ENCODE measurements at regions not wholly inside any gene's neighbourhood (a gene's known extent, or its start where the extent isn't known, plus 50 kb on each side); places are given as distances from the start of the nearest gene placed in this dataset.

DNA sequence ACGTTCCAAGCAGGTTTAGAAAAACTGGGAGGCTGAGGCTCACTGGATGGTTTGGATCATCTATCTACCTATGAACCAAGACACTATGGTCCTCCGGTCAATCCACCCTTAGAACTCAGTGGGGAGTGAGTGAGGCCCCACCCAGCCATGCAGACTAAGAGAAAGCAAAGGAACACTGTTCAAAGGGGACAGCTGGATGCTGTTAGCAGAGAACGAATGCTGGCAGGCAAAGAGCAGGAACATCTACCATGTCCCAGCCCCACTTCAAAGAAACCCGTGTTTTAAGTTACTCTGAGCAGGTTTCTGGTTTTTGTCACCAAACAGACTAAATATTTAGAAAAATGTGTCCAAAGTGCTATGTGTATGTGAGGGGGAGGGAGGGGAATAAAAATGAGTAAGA lies 183.4 kb upstream of the XYLT1 start:
- no peak for DNase-seq (ENCODE audit: low read depth)

DNA sequence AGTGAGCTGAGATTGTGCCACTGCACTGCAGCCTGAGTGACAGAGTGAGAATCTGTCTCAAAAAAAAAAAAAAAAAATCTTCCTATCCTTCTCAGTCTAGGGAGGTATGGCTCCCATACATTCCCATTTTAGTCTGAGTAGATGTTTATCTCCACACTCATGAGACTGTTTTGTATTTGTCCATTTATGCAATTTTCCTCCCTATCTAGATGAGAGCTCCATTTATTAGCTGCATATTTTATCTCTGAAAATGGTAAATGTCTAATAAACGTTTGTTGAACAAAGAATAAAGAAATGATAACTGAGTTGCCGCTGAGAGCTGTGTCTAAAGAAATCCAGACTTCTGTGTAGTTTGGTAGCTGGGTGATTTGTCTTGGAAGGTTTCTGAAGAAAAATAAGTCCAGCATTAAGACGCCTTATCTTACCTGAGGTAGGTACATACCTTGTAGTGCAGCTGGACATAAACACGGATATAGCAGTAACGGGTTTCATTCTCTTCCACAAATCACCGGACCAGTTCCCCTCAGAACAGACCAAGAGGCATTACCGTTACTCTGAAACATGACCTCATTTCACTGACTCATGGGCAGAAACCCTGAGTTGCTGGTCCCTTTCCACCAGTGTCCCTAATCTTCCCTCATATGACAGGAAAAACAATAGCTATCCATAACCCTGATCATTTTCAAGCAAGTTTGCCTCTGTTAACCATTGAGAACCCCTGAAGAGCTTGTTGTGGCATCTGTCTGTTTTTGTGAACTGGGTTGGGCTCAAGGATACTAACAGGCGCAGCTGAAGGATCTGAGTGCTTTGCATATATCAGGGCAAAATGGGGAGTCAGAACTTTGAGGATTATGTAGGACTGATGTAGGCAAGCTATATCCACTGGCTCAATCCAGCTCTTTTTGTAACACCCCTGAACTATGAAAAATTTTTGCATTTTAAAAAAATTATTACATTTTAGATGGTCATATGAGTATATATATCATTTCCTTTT lies 177.4 kb upstream of the XYLT1 start:
- DNase-seq (ENCODE audit: low read depth), result no peak

DNA sequence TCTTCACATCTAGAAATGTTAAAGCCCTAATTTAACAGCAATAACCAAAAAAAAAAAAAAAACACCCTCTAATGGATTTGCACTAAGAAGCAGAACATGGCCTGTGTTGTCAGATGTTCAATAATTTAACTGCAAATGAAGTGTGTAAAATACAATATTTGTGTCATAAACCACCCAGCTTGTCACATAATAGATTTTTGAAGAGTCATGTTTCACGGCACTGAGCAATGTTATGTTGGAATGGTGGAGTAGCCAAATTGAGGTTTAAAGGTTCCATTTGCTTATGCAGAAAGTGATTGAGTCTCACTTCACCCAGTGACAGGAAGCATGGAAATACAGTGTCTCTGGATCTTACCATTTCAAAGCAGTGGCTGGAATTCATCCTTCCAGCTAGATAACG lies 173.2 kb upstream of the XYLT1 start:
- no peak for DNase-seq (ENCODE audit: low read depth)

DNA sequence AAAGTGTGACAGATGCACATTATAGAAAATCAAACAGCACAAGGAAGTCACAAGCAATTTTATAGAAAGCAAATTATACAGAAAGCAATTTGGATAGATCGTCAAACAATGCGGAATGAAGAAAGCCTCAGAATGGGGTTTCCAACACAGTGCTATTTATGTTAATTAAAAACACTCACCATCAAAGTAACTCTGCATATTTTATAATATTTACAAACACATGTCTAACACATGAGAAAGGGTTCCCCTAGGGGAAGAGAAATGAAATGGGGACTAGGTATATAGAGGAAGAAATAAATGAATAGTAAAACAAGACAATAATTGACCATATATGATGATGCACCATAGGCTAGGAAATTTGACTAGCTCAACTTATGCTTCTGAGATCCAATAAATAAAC lies 171.2 kb upstream of the XYLT1 start:
- DNase-seq (ENCODE audit: low read depth), result no peak

DNA sequence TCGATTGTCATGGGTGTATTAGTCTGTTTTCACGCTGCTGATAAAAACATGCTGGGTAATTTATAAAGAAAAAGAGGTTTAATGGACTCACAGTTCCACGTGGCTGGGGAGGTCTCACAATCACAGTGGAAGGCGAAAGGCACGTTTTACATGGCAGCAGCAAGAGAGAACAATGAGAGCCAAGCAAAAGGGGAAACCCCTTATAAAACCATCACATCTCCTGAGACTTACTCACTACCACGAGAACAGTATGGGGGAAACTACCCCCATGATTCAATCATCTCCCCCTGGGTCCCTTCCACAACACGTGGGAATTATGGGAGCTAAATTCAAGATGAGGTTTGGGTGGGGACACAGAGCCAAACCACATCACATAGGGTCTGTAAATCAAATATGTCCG lies 167.4 kb upstream of the XYLT1 start:
- DNase-seq (ENCODE audit: low read depth), result no peak

DNA sequence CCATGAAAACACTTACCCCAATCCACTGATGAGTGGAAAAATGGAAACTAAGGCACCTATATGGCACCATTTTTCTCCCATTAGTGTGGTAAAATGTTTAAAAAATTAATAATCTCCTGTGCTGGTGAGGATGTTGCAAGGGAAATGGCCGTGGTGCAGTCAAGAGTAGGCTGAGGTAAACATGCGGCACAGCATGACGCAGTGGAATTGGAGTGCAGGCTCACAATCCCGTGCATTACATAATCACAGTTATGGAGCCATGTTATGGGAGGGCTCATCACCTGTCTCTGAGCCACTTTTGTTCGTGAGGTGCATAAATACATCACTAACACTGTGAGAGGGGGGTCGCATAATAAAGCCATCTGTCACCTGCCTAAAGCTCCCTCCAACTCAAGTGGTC lies 164.4 kb upstream of the XYLT1 start:
- DNase-seq (ENCODE audit: low read depth), result no peak

DNA sequence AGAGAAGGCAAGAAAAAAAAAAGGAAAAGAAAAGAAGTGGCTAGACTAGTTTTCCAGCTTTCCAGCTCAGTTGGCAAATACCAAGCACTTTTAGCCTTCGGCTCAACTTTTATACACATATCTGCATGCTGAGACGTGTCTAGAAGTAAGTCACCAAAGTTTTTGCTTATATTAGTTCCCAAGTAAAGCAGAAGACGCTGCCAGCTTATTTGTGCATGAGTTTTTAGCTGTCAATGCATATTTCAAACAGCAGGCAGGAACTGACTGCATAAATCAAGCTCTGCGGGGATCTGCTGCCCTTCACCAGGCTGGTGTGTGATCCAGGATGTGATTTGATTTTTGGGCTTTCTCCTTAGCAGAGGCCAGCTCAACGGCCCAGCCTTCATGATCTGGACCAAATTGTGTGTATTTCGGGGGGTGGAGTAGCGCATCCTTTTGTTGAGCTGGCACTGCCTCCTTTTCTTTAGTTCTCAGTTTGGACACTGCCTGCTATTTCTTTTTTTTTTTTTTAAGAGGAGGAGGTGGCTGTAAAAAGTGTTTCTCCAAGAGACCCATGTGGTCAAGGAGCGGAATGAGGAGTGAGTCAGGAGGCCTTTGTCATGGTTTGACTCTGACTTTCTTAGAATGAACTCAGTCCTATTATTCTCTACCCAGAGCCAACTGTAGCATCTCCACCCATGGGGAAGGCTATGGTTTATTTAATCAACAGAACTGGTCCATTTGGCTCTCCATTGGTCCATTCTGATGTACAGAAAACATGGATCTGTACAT lies 162.6 kb upstream of the XYLT1 start:
- DNase-seq (ENCODE audit: low read depth), result no peak

DNA sequence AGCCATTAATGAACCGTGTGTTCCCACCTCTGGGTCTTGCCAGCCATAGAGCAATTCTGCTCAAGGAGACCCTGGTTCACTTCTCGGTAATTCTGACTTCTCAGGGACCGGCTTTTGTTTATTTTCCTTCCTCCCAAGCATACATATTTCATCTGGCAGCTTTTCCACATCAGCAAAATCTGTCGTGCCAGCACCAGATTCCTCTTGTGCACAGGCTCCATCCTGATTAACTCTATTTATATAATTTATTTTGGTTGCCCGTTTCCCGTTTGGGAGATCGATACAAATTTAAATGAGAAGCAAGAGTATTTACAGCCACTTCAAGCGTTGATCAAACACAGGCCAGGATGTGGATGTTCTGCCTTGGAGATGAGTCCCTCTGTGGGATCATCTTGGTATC lies 161.9 kb upstream of the XYLT1 start:
- DNase-seq (ENCODE audit: low read depth), result no peak

DNA sequence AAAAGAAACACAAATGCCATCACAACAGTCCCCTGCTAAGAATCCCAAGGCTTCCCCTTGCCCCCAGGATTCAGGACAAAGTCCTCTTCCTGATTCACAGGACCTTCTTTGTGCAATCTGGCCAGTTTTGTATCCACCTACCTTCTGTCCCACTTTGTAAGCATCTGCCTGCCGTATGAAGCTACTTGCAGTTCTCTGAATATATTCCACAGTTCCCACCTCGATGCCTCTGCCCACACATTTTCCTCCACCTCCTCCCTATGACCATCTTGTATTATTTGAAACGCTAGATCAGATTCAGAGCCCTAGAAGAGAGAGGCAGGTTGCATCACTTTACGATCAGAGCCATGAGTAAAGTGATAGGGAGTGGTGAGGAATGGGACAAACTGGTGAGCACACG lies 159.2 kb upstream of the XYLT1 start:
- DNase-seq (ENCODE audit: low read depth), result no peak

DNA sequence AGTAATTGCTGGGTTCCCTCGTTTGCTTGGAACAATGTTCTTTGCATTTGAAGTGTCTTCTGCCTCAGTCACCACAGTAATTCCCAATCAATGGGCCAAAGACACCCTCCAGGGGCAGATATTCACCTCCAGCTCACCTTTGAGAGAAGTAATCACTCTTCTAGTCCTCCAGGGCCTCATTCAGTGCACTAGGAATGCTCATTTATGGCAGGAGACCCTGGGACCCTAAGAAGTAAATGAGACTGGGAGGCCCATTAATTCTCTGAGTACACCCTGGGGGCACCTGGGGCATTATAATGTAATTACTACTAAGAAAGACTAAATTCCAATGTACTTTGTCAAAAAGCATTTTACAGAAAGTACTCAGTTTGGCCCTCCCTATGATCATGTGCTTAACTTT lies 158.2 kb upstream of the XYLT1 start:
- DNase-seq (ENCODE audit: low read depth), result no peak

DNA sequence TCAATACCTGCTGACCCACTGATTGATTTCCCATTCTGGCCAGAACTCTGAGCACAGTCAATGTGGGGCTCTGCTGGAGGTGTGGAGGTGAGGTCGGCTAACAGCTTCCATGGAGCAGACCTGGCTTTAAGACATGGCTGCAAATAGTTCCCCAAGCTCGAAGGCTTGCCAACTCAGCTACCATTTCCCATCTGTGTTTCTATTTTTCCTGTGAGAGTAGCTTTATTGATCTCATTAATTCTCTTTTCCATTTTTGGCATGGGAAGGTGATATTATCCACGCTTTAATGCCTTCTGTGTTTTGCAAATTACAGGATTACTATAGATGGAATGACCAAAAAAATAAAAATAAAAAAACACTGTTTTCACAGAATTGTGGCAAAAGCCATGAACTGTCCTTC lies 151.6 kb upstream of the XYLT1 start:
- DNase-seq (ENCODE audit: low read depth), result no peak

DNA sequence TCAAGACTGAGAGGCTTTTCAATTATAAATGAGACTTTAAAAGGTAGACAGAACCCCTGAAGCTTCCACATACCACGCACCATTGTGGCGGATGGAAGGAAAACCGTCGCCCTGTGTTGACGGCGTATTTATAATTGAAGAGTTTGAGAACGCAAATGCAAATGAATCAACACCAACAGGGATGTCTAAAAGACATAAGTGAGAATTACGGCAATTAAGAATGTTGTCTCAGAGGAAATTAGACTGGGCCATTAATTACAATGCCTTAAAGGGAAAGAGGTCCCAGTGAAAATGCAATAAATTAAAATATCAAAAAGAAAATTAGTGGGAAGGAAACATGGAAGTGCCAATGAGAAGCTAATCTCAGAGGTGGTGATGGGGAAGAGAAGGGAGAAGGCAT lies 148.5 kb upstream of the XYLT1 start:
- no peak for DNase-seq (ENCODE audit: low read depth)

DNA sequence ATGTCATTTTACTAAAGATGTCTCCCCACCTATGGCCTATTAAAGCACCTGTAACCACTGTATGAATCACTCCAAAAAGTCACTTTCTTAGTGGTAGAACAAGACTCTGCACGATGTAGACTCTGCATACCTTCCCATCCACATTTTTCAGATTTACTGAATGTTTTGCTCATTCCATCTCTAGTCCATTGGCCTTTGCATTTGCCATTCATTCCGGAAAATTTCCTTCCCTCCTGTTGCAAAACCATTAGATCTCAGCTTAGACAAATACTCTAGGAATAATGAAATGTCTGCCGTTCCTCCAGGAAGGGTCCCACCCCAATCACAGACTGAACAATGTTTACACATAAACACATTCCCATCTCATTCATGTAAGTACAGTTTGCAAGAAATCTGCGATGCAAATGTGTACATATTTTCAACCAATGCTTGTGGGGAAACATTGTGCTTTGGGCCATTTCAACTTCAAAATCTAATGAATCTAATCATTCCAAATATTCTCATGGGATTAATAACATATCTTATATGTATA lies 146.3 kb upstream of the XYLT1 start:
- no peak for DNase-seq (ENCODE audit: low read depth)

DNA sequence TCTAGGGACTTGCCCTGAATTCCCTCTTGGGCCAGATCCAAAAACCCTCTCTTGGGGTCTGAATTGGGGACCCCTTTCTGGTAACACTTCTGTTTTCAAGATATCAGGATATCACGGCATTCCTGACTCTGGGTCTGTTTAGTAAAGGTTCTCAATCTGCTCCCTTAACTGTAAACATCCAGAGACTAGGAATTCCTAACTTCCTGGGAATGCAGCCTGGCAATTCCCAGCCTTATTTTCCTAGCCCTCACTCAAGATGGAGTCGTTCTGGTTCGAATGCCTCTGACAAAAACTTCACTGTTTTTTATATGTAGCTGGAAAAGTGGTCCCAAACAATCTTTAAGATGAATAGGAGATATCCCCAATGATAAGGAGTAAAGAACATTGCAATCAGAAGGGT lies 141.6 kb upstream of the XYLT1 start:
- DNase-seq (ENCODE audit: low read depth), result no peak

DNA sequence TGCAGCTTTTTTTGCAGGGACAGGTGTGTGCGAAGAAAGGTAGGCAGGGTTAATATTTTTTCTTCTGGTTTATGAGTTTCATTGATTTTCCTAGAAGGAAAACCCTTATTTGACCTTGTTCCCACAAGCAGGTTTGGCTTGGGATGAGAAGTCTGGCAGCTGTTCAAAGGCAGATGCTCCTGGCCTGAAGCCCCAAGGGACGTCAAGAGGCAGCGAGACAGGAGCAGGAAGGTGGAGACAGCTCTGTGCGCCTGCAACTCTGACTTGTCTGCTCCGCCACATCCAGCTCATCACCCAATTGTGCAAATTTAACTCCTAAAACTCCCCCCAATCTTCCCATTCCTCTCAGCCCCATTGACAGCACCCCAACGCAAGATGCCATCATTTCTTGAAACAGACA lies 136.8 kb upstream of the XYLT1 start:
- DNase-seq (ENCODE audit: low read depth), result no peak

DNA sequence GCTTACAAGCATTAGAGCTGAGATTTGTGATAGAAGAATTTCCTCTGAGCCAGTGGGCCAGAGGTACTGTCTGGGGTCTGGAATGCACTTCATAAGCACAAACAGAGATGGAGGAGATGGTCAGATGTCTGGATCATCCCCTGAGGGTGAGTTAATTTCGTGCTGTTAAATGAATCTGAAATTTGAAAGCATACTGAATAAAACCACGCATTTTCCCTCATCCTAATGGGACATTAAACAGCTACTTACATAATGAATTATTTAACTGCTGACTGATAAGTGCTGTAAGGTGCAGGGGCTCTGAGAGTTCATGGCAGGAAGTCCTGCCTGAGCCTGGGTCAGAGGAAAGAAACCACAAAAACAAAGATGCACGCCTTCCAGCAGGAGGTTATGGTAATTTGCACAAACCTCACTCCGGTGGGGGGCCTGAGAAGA lies 136.3 kb upstream of the XYLT1 start:
- DNase-seq (ENCODE audit: low read depth), result no peak

DNA sequence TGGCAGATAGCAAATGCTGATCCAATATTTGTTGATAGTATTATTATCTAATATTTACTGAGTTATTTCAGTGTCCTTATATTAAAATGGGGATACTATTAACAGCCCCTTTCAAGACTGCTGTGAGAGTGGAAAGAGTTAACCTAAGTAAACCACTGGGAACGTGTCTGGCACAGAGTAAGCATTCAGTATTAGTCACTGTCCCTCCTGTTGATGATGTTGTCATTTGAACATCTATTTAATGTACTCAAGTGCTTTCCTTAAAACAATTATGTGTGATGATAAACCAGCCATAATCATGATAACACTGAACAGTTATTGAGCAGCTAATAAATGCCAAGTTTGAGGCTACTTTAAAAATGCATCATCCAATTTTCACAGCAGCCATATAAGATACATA lies 135.7 kb upstream of the XYLT1 start:
- no peak for DNase-seq (ENCODE audit: low read depth)

DNA sequence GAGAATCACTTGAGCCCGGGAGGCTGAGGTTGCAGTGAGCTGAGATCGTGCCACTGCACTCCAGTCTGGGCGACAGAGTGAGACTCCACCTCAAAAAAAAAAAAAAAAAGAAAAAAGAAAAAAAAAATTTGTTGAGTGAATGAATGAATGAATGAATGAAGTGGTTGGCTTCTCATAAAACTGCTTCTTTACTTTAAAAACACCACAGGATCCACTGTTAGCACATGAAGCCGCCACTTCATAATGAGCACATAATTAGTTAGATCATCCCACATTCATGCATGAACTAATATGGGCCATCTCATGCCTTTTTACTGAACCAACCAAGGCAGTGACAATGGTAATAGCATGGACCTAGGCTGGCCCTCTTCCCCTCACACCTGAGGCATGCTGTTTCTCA lies 135.0 kb upstream of the XYLT1 start:
- no peak for DNase-seq (ENCODE audit: low read depth)

DNA sequence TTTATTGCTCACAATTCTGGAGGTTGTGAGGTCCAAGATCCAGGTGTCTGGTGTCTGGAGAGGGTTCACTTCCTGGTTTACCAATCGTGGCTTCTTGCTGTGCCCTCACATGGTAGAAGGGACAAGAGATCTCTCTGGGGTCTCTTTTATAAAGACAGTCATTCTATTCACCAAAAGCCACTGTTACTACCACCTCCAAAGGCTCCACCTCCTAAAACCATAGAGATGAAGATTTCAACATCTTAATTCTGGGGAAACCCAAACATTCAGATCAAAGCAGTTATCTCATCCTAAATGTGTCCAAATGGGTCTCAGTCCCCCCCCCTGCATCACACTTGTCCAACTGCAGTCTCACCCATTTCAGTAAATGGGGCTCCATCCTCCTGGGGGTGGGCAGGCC lies 132.9 kb upstream of the XYLT1 start:
- no peak for DNase-seq (ENCODE audit: low read depth)

DNA sequence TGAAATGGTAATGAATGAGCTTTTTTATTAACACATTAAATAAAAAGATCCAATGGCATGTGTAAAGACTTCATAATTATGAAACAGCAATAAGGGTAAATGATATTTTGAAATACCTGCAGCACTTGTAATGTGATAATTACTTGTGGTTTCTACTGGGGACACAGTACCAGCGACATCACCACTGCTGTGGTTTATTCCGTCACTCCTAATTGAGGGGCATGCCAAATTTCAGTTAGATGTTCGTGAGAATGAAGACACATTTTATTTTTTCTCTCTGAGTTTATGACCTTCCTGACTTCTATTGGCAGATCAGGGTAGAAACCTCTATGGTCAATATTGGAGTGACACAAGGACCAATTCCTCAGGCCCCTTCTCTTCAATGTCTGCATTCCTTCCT lies 131.9 kb upstream of the XYLT1 start:
- no peak for DNase-seq (ENCODE audit: low read depth)

DNA sequence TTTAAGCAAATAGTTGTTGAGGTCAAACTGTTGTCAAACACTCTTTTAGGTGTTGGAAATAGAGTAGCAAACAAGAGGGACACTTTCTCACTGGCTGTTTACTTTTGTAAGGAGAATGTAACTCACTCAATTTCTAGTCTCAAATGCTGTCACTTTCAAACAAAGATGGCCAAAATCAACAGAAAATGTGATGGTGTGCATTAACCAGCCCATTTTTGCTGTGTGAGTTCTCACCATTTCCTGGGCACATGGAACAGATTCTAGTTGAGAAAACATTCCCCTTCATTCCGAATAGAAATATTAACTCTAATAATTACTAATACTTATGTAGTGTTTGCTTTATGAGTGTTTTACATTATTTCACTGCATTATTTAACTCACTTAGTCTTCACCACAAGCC lies 128.2 kb upstream of the XYLT1 start:
- no peak for DNase-seq (ENCODE audit: low read depth)

DNA sequence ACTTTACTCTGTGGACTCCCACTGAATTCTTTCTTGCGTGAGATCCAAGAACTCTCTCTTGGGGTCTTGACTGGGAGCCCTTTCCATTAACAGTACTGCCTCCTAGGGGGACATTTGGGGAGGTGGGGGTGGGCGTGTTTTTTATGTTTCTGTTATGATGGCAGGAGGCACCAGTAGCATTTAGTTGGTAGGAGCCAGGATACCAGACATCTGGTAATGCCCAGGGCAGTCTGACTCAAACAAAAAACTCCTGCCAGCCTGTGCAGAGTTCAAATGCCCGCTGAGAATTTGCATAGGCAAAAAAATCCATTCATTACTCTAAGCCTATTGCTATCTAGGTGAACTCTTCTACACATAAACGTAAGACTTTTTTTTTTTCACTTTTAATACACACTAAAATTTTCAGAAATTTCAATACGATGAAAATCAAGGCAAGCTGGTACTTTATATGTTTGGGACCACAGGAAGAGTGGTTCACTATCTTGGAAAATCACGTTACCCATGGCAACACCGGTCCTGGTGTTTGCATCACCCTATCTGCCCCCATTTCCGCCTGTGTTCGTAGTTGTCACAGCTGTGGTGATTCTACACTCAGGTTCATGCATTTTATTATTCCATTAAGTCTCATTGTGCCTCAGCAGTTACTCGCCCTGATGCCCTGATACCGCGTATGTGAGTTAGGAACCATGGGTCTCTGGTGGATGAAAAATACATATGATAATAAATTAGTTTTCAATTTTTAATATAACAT lies 121.1 kb upstream of the XYLT1 start:
- DNase-seq (ENCODE audit: low read depth), result peak; percentile 21
